K562 (cell line): ENCODE measurements at regions not wholly inside any gene's neighbourhood (a gene's known extent, or its start where the extent isn't known, plus 50 kb on each side); places are given as distances from the start of the nearest gene placed in this dataset.

ENCODE experiments used
- ATAC-seq: fragments of 200-7000 bp; cut with Tn5 transposase; 3 replicates; pipeline ENCODE4 v1.9.1; 2020; ENCODE audit warnings: moderate library complexity
- BruUV-seq: library from RNA; stranded (reverse); fragments of 400-500 nt; replicated peaks from 2 replicates; lab custom pipeline; 2021; lab: Mats Ljungman, UMichigan
- CTCF ChIA-PET: fragments of 300-600 bp; formaldehyde crosslinking; extraction: SDS; loops from one replicate; lab custom pipeline; 2021; ENCODE audit warnings: low intra/inter-chr PET ratio; lab: Yijun Ruan, JAX
- POLR2A ChIA-PET: fragments of 300-600, 350-650 bp; sonication (Branson Sonifier 250); formaldehyde crosslinking; extraction: SDS; loops from one replicate; lab custom pipeline; 2021; ENCODE audit warnings: antibody characterized with exemption, inconsistent platforms; lab: Yijun Ruan, JAX
- DNase-seq, 4 experiments: peaks; one replicate each; pipeline versions ENCODE4 v3.0.0 to v3.0.0-alpha.2; 2011 to 2018; ENCODE audit warnings: low spot score in 3 of 4, mixed read lengths in 3 of 4; ENCODE audit errors: extremely low read depth in 1 of 4
- FAIRE-seq: peaks from 2 replicates; lab custom pipeline; 2011; peaks lifted over from hg19 to GRCh38; lab: Jason Lieb, UNC
- H2AFZ ChIP-seq: 2 replicates; pipeline ENCODE4 v1.6.0; 2011; ENCODE audit warnings: low read depth, low read length, control low read depth, inconsistent platforms
- H3K27ac ChIP-seq: fragments of 200-600 bp; 3 replicates; pipeline ENCODE4 v1.8.0; 2011; ENCODE audit warnings: low read depth, mild to moderate bottlenecking, control low read depth, inconsistent platforms, low read length, moderate library complexity, mixed read lengths; ENCODE audit errors: extremely low read depth
- H3K27me3 ChIP-seq, 2 experiments: fragments of 300-600 bp in 1 of 2; 2 replicates in 1 of 2; 3 replicates in 1 of 2; pipeline versions ENCODE4 v1.6.0 to v1.8.0; 2011; ENCODE audit warnings: inconsistent platforms in 2 of 2, low read length in 2 of 2, mild to moderate bottlenecking in 1 of 2, mixed read lengths in 1 of 2, moderate library complexity in 1 of 2; ENCODE audit not compliant: control insufficient read depth in 2 of 2, insufficient read depth in 2 of 2
- H3K36me3 ChIP-seq: fragments of 300-600 bp; 3 replicates; pipeline ENCODE4 v1.8.0; 2011; ENCODE audit warnings: mild to moderate bottlenecking, low read length, inconsistent platforms; ENCODE audit not compliant: control insufficient read depth, insufficient read depth
- H3K4me1 ChIP-seq, 2 experiments: fragments of 200-600 bp in 1 of 2; replicated peaks in 1 of 2; 2 replicates in 1 of 2; 3 replicates in 1 of 2; pipeline versions ENCODE4 v1.5.1 to v1.8.0; 2011; ENCODE audit warnings: inconsistent platforms in 2 of 2, low read length in 2 of 2, mild to moderate bottlenecking in 1 of 2, mixed read lengths in 1 of 2, moderate library complexity in 1 of 2; ENCODE audit not compliant: control insufficient read depth in 2 of 2, insufficient read depth in 2 of 2
- H3K4me2 ChIP-seq: 2 replicates; pipeline ENCODE4 v1.6.1; 2011; ENCODE audit warnings: low read length, control low read depth, inconsistent platforms, mixed read lengths; ENCODE audit not compliant: insufficient read depth
- H3K4me3 ChIP-seq: fragments of 200-600 bp; sonication (generic), shearing (Covaris generic); 2 replicates; pipeline ENCODE4 v1.5.1; 2016; ENCODE audit warnings: control low read depth, inconsistent platforms
- H3K79me2 ChIP-seq: fragments of 200-600 bp; 3 replicates; pipeline ENCODE4 v1.8.0; 2011; ENCODE audit warnings: low read length, inconsistent platforms; ENCODE audit not compliant: control insufficient read depth, insufficient read depth
- H3K9ac ChIP-seq, 2 experiments: 2 replicates each; pipeline versions ENCODE4 v1.6.0 to v1.6.1; 2011; ENCODE audit warnings: low read depth in 2 of 2, low read length in 2 of 2, control low read depth in 1 of 2, inconsistent platforms in 1 of 2, mild to moderate bottlenecking in 1 of 2, mixed read lengths in 1 of 2; ENCODE audit not compliant: insufficient read depth in 1 of 2
- H3K9me1 ChIP-seq: one replicate; pipeline ENCODE4 v1.6.0; 2011; ENCODE audit warnings: inconsistent platforms, mild to moderate bottlenecking, low read length, moderate library complexity; ENCODE audit not compliant: control insufficient read depth, insufficient read depth
- H3K9me3 ChIP-seq: replicated peaks from 2 replicates; pipeline ENCODE4 v1.5.1; 2011; ENCODE audit warnings: low read depth, low read length, inconsistent platforms; ENCODE audit not compliant: control insufficient read depth, insufficient read depth
- H4K20me1 ChIP-seq: replicated peaks from 2 replicates; pipeline ENCODE4 v1.6.1; 2011; ENCODE audit warnings: low read length, inconsistent platforms, mixed read lengths; ENCODE audit not compliant: control insufficient read depth, insufficient read depth
- BRF1 ChIP-seq: IDR thresholded peaks from 3 replicates; pipeline ENCODE4 v1.6.1; 2011; ENCODE audit warnings: borderline replicate concordance, mild to moderate bottlenecking; ENCODE audit not compliant: insufficient read length; ENCODE audit errors: extremely low read depth
- CBFA2T3 ChIP-seq: fragments of 450-650 bp; IDR thresholded peaks from 2 replicates; pipeline ENCODE4 v1.6.1; 2017
- DNMT1 ChIP-seq: fragments of 450-650 bp; IDR thresholded peaks from 2 replicates; pipeline ENCODE4 v1.6.1; 2016; ENCODE audit warnings: antibody characterized with exemption, mild to moderate bottlenecking
- EP400 ChIP-seq: fragments of 450-650 bp; IDR thresholded peaks from 2 replicates; pipeline ENCODE4 v1.6.1; 2017; ENCODE audit warnings: antibody characterized with exemption, mild to moderate bottlenecking, moderate library complexity
- FOXK2 ChIP-seq, 2 experiments: fragments of 450-650 bp; IDR thresholded peaks in 1 of 2; conservative IDR thresholded peaks in 1 of 2; 2 replicates each; pipeline ENCODE4 v1.6.1; 2016; ENCODE audit warnings: low read depth in 2 of 2, mild to moderate bottlenecking in 1 of 2
- FOXO4 ChIP-seq: fragments of 450-650 bp; formaldehyde crosslinking; IDR thresholded peaks from 2 replicates; pipeline ENCODE4 v1.4.0; 2020; ENCODE audit warnings: mild to moderate bottlenecking, moderate library complexity
- MIER1 ChIP-seq: fragments of 450-650 bp; IDR thresholded peaks from 2 replicates; pipeline ENCODE4 v1.6.1; 2016; ENCODE audit warnings: antibody characterized with exemption, mild to moderate bottlenecking, low read depth
- POLR3A ChIP-seq: IDR thresholded peaks from 2 replicates; pipeline ENCODE4 v1.6.1; 2011; ENCODE audit warnings: borderline replicate concordance, mild to moderate bottlenecking, moderate library complexity; ENCODE audit not compliant: insufficient read length, insufficient read depth; ENCODE audit errors: extremely low read depth
- POLR3G ChIP-seq: IDR thresholded peaks from 2 replicates; pipeline ENCODE4 v1.6.1; 2011; ENCODE audit not compliant: insufficient read length, insufficient replicate concordance; ENCODE audit errors: extremely low read depth
- RBM14 ChIP-seq: fragments of 200-400 bp; formaldehyde crosslinking; IDR thresholded peaks from 2 replicates; pipeline ENCODE4 v1.6.1; 2018; ENCODE audit warnings: low read depth, mild to moderate bottlenecking, low read length, moderate library complexity, borderline replicate concordance; ENCODE audit not compliant: insufficient read depth
- SMARCB1 ChIP-seq: IDR thresholded peaks from 2 replicates; pipeline ENCODE4 v1.6.1; 2011; ENCODE audit warnings: improper control_type of control experiment, low read depth; ENCODE audit not compliant: insufficient read length
- TCF3 ChIP-seq: sonication (generic); formaldehyde crosslinking; IDR thresholded peaks from 2 replicates; pipeline ENCODE4 v1.4.0; 2020; ENCODE audit warnings: mild to moderate bottlenecking, missing genetic modification reagents
- TEAD1 ChIP-seq, 2 experiments: fragments of 450-650 bp in 1 of 2; sonication (generic) in 1 of 2; formaldehyde crosslinking; IDR thresholded peaks; 2 replicates each; pipeline versions ENCODE4 v1.4.0 to v1.8.0; 2020 to 2022; ENCODE audit warnings: mild to moderate bottlenecking in 2 of 2, missing genetic modification reagents in 1 of 2
- TOE1 ChIP-seq, 2 experiments: fragments of 450-650 bp in 1 of 2; sonication (generic) in 1 of 2; formaldehyde crosslinking in 1 of 2; IDR thresholded peaks; 2 replicates each; pipeline versions ENCODE4 v1.7.1 to v1.8.0; 2016 to 2022; ENCODE audit warnings: borderline replicate concordance in 2 of 2, mild to moderate bottlenecking in 2 of 2, antibody characterized with exemption in 1 of 2, inconsistent platforms in 1 of 2, low read depth in 1 of 2, missing genetic modification reagents in 1 of 2, moderate library complexity in 1 of 2
- U2AF2 ChIP-seq: fragments of 200-400 bp; formaldehyde crosslinking; optimal IDR thresholded peaks from 2 replicates; pipeline ENCODE3; 2017; ENCODE audit warnings: low read depth, mild to moderate bottlenecking, low read length
- ZBTB12 ChIP-seq: fragments of 250-450 bp; sonication (Bioruptor Pico); IDR thresholded peaks from 2 replicates; pipeline ENCODE4 v1.4.0; 2020
- ZBTB34 ChIP-seq: fragments of 250-450 bp; sonication (Bioruptor Pico); IDR thresholded peaks from 2 replicates; pipeline ENCODE4 v1.8.0; 2021; ENCODE audit warnings: mild to moderate bottlenecking, moderate library complexity
- ZSCAN32 ChIP-seq: fragments of 450-650 bp; formaldehyde crosslinking; IDR thresholded peaks from 2 replicates; pipeline ENCODE4 v1.4.0; 2020; ENCODE audit warnings: mild to moderate bottlenecking, moderate library complexity
- WGBS: fragments of 100-300 bp; shearing (Covaris generic); methylation state at CpG from one replicate; pipeline ENCODE4 v1.1.6; 2016; ENCODE audit warnings: low coverage, mixed read lengths; ENCODE audit not compliant: insufficient coverage; ENCODE audit errors: missing lambda C conversion rate; 5-methylcytosine and 5-hydroxymethylcytosine counted together
- in situ Hi-C: fragments of 300-500 bp; cut with MboI; formaldehyde crosslinking; loops from 4 replicates; pipeline ENCODE4 v1.15.0; 2018; ENCODE audit warnings: inconsistent platforms, mixed read lengths
- intact Hi-C: fragments of 100-400 bp; cut with micrococcal nuclease; formaldehyde crosslinking; loops from 2 replicates; pipeline ENCODE4 v1.14.2; 2022

GRCh38 chr9:117546894-117547678 lies 132.2 kb upstream of the ASTN2 start:
- no peaks in the 10 kb centered on the region for H4K20me1 ChIP-seq
- H3K79me2 ChIP-seq, result no peaks in the 10 kb centered on the region
- no peak for TF ChIP-seq ZBTB12 (CRISPR knock-in tag)
- no peak for TF ChIP-seq MIER1
- TF ChIP-seq POLR3G, result no peak
- no peak for TF ChIP-seq EP400
- no peak for TF ChIP-seq TOE1 (IDR thresholded peaks at IDR 0.05; ENCODE audit: borderline replicate concordance)
- no peak for TF ChIP-seq TOE1 (CRISPR knock-in tag; IDR thresholded peaks at IDR 0.05; ENCODE audit: borderline replicate concordance, low read depth)
- TF ChIP-seq U2AF2, result no peak
- TF ChIP-seq TEAD1 (CRISPR knock-in tag; IDR thresholded peaks at IDR 0.05), result no peak
- no peak for TF ChIP-seq RBM14
- no peak for TF ChIP-seq TCF3 (CRISPR knock-in tag)
- TF ChIP-seq ZBTB34, result no peak
- no peak for TF ChIP-seq FOXO4 (CRISPR knock-in tag)
- TF ChIP-seq ZSCAN32 (CRISPR knock-in tag), result no peak
- no peak for TF ChIP-seq FOXK2 (conservative IDR thresholded peaks at IDR 0.05 in 1 of 2, IDR thresholded peaks at IDR 0.05 in 1 of 2; ENCODE audit: low read depth in 2 of 2)
- no peak for TF ChIP-seq POLR3A
- TF ChIP-seq CBFA2T3, result no peak
- no peak for TF ChIP-seq SMARCB1
- no peak for TF ChIP-seq DNMT1
- TF ChIP-seq BRF1, result no peak
- no TSS peak for BruUV-seq
- no peak overlapping the region for H3K4me2 ChIP-seq
- H3K4me3 ChIP-seq, result no peak overlapping the region
- H3K9me1 ChIP-seq, result no peaks in the 10 kb centered on the region
- intact Hi-C loops, result no loop called here
- ATAC-seq (no peak), DNase-seq (no peak), FAIRE-seq (no peak)
- ChIA-PET CTCF (no interaction called here), POLR2A (no interaction called here)
- H3K4me1 ChIP-seq, result no peaks in the 10 kb centered on the region
- H3K9me3 ChIP-seq, result no peaks in the 10 kb centered on the region; the same call in 1 of the 2 replicates
- no peaks in the 10 kb centered on the region for H3K36me3 ChIP-seq
- H3K9ac ChIP-seq, result no peak overlapping the region
- H2AFZ ChIP-seq, result no peak overlapping the region
- in situ Hi-C loops, result no loop called here
- WGBS, result 0% methylated on average over 15 of the region's 20 CpGs
- no peak overlapping the region for H3K27ac ChIP-seq
- no peaks in the 10 kb centered on the region for H3K27me3 ChIP-seq
